HEK293 (cell line): ENCODE measurements at regions not wholly inside any gene's neighbourhood (a gene's known extent, or its start where the extent isn't known, plus 50 kb on each side); places are given as distances from the start of the nearest gene placed in this dataset.

ENCODE experiments used
- GLI4 ChIP-seq: fragments of 450-650 bp; formaldehyde crosslinking; IDR thresholded peaks from 2 replicates; pipeline ENCODE4 v1.5.1; 2016; ENCODE audit warnings: missing biosample characterization, missing genetic modification characterization
- REST ChIP-seq: fragments of 450-650 bp; formaldehyde crosslinking; IDR thresholded peaks from 2 replicates; pipeline ENCODE4 v1.5.1; 2016; ENCODE audit warnings: missing biosample characterization, missing genetic modification characterization
- SP2 ChIP-seq: fragments of 450-650 bp; formaldehyde crosslinking; IDR thresholded peaks from 2 replicates; pipeline ENCODE4 v1.5.1; 2016; ENCODE audit warnings: missing biosample characterization, missing genetic modification characterization
- TCF7L2 ChIP-seq: IDR thresholded peaks from 2 replicates; pipeline ENCODE4 v1.6.1; 2011; ENCODE audit warnings: low read depth, mild to moderate bottlenecking, inconsistent platforms, low read length, moderate library complexity, borderline replicate concordance
- ZBTB17 ChIP-seq: fragments of 450-650 bp; formaldehyde crosslinking; IDR thresholded peaks from 2 replicates; pipeline ENCODE4 v1.5.1; 2016; ENCODE audit warnings: missing biosample characterization, missing genetic modification characterization
- ZBTB7A ChIP-seq: fragments of 450-650 bp; formaldehyde crosslinking; IDR thresholded peaks from 2 replicates; pipeline ENCODE4 v1.5.1; 2016; ENCODE audit warnings: low read depth, missing biosample characterization, missing genetic modification characterization
- ZBTB8A ChIP-seq: fragments of 450-650 bp; formaldehyde crosslinking; IDR thresholded peaks from 2 replicates; pipeline ENCODE4 v1.5.1; 2016; ENCODE audit warnings: missing biosample characterization, missing genetic modification characterization
- ZFP37 ChIP-seq: fragments of 450-650 bp; formaldehyde crosslinking; IDR thresholded peaks from 2 replicates; pipeline ENCODE4 v1.5.1; 2016; ENCODE audit warnings: missing biosample characterization, missing genetic modification characterization
- ZNF155 ChIP-seq: fragments of 450-650 bp; formaldehyde crosslinking; IDR thresholded peaks from 2 replicates; pipeline ENCODE4 v1.5.1; 2016; ENCODE audit warnings: missing biosample characterization, missing genetic modification characterization
- ZNF792 ChIP-seq: fragments of 450-650 bp; formaldehyde crosslinking; IDR thresholded peaks from 2 replicates; pipeline ENCODE4 v1.5.1; 2016; ENCODE audit warnings: missing biosample characterization, missing genetic modification characterization
- ZSCAN18 ChIP-seq: fragments of 450-650 bp; formaldehyde crosslinking; IDR thresholded peaks from 2 replicates; pipeline ENCODE4 v1.5.1; 2016; ENCODE audit warnings: missing biosample characterization, missing genetic modification characterization
- TF ChIP-seq, protein P1 (sequence below): fragments of 450-650 bp; formaldehyde crosslinking; IDR thresholded peaks from 2 replicates; pipeline ENCODE4 v1.5.1; 2016; ENCODE audit warnings: missing biosample characterization, missing genetic modification characterization

- TF ChIP-seq, protein P1, sequence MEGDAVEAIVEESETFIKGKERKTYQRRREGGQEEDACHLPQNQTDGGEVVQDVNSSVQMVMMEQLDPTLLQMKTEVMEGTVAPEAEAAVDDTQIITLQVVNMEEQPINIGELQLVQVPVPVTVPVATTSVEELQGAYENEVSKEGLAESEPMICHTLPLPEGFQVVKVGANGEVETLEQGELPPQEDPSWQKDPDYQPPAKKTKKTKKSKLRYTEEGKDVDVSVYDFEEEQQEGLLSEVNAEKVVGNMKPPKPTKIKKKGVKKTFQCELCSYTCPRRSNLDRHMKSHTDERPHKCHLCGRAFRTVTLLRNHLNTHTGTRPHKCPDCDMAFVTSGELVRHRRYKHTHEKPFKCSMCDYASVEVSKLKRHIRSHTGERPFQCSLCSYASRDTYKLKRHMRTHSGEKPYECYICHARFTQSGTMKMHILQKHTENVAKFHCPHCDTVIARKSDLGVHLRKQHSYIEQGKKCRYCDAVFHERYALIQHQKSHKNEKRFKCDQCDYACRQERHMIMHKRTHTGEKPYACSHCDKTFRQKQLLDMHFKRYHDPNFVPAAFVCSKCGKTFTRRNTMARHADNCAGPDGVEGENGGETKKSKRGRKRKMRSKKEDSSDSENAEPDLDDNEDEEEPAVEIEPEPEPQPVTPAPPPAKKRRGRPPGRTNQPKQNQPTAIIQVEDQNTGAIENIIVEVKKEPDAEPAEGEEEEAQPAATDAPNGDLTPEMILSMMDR (tag by site-specific recombination) = no peak
- TF ChIP-seq ZNF792 (no peak), ZFP37 (tag by site-specific recombination) (no peak), ZBTB17 (tag by site-specific recombination) (no peak), GLI4 (tag by site-specific recombination) (no peak), ZBTB7A (tag by site-specific recombination) (no peak), ZBTB8A (tag by site-specific recombination) (no peak), REST (tag by site-specific recombination) (no peak), ZSCAN18 (no peak), TCF7L2 (no peak), SP2 (tag by site-specific recombination) (no peak), ZNF155 (tag by site-specific recombination) (no peak)
These were observed 667.5 kb upstream of the FANCL start for GRCh38 chr2:58908501-58909154.
